GM18505 (cell line): ENCODE measurements at regions not wholly inside any gene's neighbourhood (a gene's known extent, or its start where the extent isn't known, plus 50 kb on each side); places are given as distances from the start of the nearest gene placed in this dataset.
A peak's percentile ranks its signal among the peaks of the same experiment; 100 is the strongest.
"Not testable (repeated sequence)": the region's sequence is repeated elsewhere in the genome, so short reads cannot be mapped to it uniquely, and the experiment has no call there.

Experiments
- ATAC-seq: cut with Tn5 transposase; IDR thresholded peaks from one replicate; pipeline ENCODE4 v1.9.1; 2021; ENCODE audit not compliant: unreplicated experiment
- POLR2A ChIP-seq: IDR thresholded peaks from 4 replicates; pipeline ENCODE4 v1.6.1; 2011; ENCODE audit warnings: borderline replicate concordance; ENCODE audit not compliant: insufficient read depth, insufficient read length; ENCODE audit errors: extremely low read depth

GRCh38 chr4:141352331-141352730 is 131.6 kb downstream of the ZNF330 start:
- no peak for ATAC-seq
- TF ChIP-seq POLR2A, result no peak

DNA sequence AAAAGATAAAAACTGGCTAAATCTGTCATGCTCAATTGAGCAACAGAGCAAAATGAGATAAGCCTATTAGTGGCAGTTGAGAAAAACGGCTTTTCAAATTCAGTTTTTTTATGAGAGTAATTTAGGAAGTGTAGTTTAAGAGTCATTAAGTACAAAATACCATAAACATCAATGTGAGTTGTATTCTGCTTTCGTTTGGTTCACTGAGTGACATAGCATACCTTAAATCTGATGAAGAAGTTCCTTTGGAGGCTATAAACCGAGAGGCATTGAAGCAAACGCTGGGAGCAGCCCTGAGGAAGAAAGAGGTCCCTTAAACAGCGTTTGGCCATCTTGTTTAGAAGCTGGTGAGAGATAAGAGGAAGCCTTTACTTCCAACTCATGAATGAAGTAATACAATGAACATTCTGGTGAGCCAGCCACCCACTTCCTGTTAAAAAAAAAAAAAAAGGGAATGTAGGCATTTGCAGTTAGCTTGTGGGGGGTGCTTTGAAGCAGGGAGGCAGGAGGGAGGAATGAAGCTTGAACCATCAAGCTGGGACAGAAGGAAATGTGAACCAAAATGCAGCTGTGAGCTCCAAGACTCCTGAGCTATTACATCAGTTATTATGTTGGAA is 132.3 kb downstream of the ZNF330 start:
- TF ChIP-seq POLR2A, result no peak
- no peak for ATAC-seq

DNA sequence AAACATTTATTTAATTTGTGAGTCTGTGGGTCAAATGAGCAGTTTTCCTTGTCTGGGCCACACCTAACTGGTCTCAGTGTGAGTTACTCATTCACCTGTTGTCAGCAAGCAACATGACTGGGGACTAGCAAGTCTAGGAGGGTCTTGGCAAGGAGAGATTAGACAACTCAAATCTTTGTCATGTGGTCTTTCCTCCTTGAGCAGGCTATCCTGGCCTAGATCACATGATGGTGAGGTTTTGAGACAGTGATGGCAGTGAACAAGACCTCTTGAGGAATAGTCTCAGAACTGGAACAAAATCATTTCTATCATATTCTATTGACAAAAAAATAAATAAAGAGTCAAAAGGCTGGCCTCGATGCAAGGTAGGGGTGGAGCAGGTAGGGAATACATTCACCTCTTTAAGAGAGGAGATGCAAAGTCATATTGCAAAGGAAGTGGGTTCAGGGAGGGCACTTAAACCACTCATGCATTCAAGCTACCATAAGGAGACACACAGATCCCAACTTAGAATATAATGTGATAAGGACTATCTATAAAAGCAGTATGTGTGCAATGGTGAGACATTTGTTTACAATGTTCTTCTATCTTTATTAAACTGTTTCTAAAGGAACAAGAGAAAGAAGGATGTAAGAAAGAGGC is 135.7 kb downstream of the ZNF330 start:
- ATAC-seq, result no peak
- TF ChIP-seq POLR2A, result no peak

DNA sequence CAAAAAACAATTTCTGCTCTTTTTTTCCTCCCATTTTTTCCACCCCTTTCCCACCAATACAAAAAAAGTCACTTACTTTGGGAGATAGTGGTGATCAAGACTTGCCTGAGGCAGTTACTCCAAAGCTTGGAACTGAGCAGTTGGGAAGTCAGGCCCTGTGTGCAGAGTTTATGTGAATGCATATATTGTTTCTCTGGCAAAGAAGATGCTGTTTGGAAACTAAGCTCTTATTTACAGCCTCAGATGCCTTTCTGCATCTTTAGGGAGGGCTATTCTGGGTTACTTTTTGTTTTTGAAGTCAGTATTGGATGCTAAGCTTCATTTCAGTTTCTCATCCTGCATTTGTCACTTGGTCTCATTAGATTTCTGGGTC is 136.3 kb downstream of the ZNF330 start:
- ATAC-seq, result no peak
- TF ChIP-seq POLR2A, result no peak

- not testable (repeated sequence) for ATAC-seq
Observed at GRCh38 chr4:141368241-141368640, 147.5 kb downstream of the ZNF330 start.

GRCh38 chr4:141371206-141371605 is 150.5 kb downstream of the ZNF330 start:
- TF ChIP-seq POLR2A, result no peak
- ATAC-seq, result no peak

DNA sequence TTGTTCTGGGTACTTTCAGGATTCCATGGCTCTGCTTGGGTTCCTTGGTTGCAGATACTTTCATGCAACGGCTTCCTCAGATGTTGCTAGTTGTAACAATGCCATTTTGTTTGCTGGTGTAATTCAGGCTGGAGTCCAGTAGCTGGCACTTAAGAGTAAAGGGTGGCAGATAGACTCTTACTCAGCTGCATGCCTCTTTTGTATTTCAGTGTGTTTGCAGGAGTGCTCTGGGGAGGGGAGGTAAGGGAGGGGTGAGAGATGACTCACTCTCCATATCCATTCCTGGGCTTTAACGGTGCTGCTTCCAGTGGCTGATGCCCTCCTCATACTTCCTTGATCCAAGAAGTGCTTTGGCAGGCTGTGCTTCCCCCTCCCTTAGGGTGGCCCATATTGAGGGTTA is 155.2 kb downstream of the ZNF330 start:
- no peak for ATAC-seq
- no peak for TF ChIP-seq POLR2A

DNA sequence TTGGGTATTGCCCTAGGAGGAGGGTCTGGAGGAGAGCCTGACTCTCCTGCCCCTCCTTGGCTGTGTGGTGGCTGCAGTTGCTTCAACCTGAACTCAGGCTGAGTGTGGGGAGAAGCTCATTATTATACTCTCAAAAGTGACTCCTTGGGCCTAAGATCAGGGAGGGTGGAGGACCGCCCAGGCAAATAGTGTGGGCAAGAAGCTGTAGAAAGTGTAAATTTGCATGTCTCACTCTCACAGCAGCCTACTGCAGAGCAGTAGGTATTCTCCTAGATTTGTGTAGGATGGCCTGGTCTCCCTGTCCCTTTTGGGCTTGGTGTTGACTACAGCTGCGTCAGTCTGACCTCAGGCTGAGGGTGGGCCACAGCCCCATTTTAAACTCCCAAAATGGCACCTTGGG is 156.1 kb downstream of the ZNF330 start:
- TF ChIP-seq POLR2A, result no peak
- peak; percentile 61 for ATAC-seq

DNA sequence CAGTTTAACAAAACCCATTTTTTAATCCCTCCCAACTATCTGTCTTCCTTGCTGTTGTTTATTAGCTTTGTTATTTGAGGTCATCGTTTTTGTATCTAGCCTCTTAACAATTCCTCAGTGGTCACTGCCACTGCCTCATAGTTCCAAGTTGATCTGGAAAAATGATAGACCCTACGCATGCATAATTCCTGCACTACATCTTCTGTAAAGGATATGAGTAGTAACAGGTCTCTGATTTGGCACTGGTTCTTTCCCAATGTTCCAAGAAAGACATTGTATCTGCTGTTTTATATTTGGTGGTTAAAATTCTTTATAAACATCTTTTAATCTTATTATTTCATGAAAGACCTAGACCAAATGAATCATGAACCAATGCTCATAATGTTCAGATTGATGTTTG is 166.6 kb downstream of the ZNF330 start:
- ATAC-seq, result no peak
- TF ChIP-seq POLR2A, result no peak

DNA sequence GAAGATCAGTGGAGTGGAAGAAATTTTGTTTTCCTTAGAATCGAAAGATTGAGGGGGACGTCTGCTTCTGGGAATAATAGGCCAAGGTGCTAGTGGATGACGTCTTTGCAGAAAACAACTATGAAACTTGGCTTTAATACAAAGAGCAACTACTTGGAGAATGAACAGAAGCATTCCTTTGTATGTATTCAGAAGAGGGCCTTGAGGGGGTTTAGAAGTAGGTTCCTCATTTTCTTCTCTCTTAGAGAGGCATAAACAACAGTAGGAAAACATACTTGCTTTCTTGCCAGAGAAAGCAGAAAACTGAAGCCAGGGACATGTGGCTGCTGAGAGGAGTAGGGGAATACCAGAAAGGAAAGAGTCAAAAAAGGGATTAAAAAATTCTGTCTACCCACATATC is 167.8 kb downstream of the ZNF330 start:
- no peak for TF ChIP-seq POLR2A
- no peak for ATAC-seq

- no peak for ATAC-seq
- TF ChIP-seq POLR2A, result no peak
Observed at GRCh38 chr4:141389649-141390048, 169.0 kb downstream of the ZNF330 start.

GRCh38 chr4:141390571-141390970 is 169.9 kb downstream of the ZNF330 start:
- TF ChIP-seq POLR2A, result no peak
- no peak for ATAC-seq

- ATAC-seq, result no peak
- no peak for TF ChIP-seq POLR2A
Observed at GRCh38 chr4:141391293-141391692, 170.6 kb downstream of the ZNF330 start.

DNA sequence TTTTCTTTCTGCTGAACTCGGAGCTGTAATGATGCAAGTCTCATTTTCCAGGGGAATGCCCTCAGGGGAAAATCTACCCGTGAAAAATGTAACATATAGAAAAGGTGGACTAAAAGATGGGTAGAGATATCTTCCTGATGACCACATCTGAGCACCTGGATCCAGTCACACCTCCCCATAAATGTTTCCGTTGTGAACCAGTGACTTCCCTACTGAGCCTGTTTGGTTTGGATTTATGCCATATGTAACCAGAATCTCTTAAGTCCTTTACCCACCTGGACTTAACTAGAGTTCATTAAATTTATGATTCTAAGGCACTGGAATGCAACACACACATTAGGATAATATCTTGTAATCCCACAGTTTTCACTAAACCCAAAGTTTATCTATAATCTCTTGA is 171.1 kb downstream of the ZNF330 start:
- no peak for ATAC-seq
- TF ChIP-seq POLR2A, result no peak
